ENCODE measurements at regions not wholly inside any gene's neighbourhood (a gene's known extent, or its start where the extent isn't known, plus 50 kb on each side); places are given as distances from the start of the nearest gene placed in this dataset.

- intact Hi-C loops (cut with DNase I), result no loop called here
- Histone ChIP-seq H3K4me1 (no peaks in the 10 kb centered on the region), H3K36me3 (no peaks in the 10 kb centered on the region), H3K27ac (no peak overlapping the region), H3K27me3 (peaks cover 0 to 3% (median 0%) of the 10 kb centered on the region in 3 donors), H3K9me3 (no peaks in the 10 kb centered on the region), H3K4me3 (no peak overlapping the region)
- WGBS, 2 donors, result 34 to 53% methylated on average over 2 of the region's 2 CpGs
- DNase-seq, result no peak
- TF ChIP-seq EP300 (IDR thresholded peaks at IDR 0.05) (no peak), POLR2AphosphoS5 (IDR thresholded peaks at IDR 0.05) (no peak), POLR2A (IDR thresholded peaks at IDR 0.05) (no peak), CTCF (IDR thresholded peaks at IDR 0.05) (no peak)
These were observed 122.7 kb upstream of the ADCY1 start for GRCh38 chr7:45451342-45452035.

GRCh38 chr7:45454771-45455170 is 119.4 kb upstream of the ADCY1 start:
- no peak for DNase-seq
- Histone ChIP-seq H3K27me3 (peaks cover 0 to 3% (median 0%) of the 10 kb centered on the region in 3 donors), H3K4me3 (no peak overlapping the region), H3K9me3 (no peaks in the 10 kb centered on the region), H3K4me1 (no peaks in the 10 kb centered on the region), H3K36me3 (no peaks in the 10 kb centered on the region), H3K27ac (no peak overlapping the region)
- 47 to 59% methylated on average over 3 of the region's 3 CpGs for WGBS, 2 donors
- intact Hi-C loops (cut with DNase I), result no loop called here
- TF ChIP-seq CTCF (IDR thresholded peaks at IDR 0.05) (no peak), EP300 (IDR thresholded peaks at IDR 0.05) (no peak), POLR2A (IDR thresholded peaks at IDR 0.05) (no peak), POLR2AphosphoS5 (IDR thresholded peaks at IDR 0.05) (no peak)

DNA sequence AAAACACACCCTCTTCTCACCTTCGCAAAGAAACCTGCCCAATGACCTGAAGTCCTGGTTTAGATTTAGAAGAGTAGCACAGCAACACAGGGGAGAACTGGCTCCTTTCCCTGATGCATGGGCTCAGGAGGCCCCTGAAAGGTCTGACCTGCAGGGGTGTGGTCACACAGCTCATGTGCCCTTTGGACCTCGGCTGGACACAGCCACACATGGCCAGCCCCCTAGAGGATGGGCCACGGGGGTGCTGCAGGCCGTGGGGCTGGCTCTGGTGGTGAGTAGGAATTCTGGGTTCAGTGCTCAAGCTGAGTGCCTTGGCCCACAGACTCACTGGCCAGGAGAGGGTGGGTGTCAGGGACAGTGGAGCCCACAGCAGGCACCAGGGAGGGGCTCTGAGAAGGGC is 118.5 kb upstream of the ADCY1 start:
- intact Hi-C loops (cut with DNase I), result no loop called here
- 32 to 67% methylated on average over 4 of the region's 4 CpGs for WGBS, 2 donors
- no peak for DNase-seq

DNA sequence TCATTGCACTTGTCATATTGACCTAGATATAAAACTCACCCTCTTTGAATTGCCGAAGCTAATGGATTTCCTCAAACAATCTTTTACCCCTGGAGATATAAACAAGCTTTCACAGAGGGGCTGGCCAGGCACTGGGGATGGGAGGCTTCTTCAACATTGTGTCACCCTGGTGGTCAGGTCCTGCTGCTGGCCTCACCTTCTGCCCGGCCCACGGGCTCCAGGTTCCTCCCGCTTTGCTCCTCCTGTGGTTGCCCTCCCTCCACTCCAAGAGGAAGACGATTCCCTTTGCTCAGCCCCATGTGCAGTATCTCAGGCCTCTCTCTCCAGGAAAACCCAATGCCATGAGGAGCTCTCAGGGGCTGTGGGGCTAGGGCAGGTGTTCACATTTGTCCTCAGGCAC is 118.1 kb upstream of the ADCY1 start:
- no peaks in the 10 kb centered on the region for H3K9me3 ChIP-seq
- H3K4me1 ChIP-seq, result no peaks in the 10 kb centered on the region
- TF ChIP-seq POLR2A (IDR thresholded peaks at IDR 0.05) (no peak), POLR2AphosphoS5 (IDR thresholded peaks at IDR 0.05) (no peak), EP300 (IDR thresholded peaks at IDR 0.05) (no peak), CTCF (IDR thresholded peaks at IDR 0.05) (no peak)
- no peak for DNase-seq
- H3K36me3 ChIP-seq, result no peaks in the 10 kb centered on the region
- intact Hi-C loops (cut with DNase I), result no loop called here
- H3K4me3 ChIP-seq, result no peak overlapping the region
- H3K27ac ChIP-seq, result no peak overlapping the region
- H3K27me3 ChIP-seq, result peaks cover 0 to 3% (median 0%) of the 10 kb centered on the region in 3 donors
- WGBS, 2 donors, result 46 to 75% methylated on average over 5 of the region's 5 CpGs

More for the DNA sequence above, 118.5 kb upstream of the ADCY1 start:
- no peaks in the 10 kb centered on the region for H3K4me1 ChIP-seq
- H3K9me3 ChIP-seq, result no peaks in the 10 kb centered on the region
- H3K36me3 ChIP-seq, result no peaks in the 10 kb centered on the region
- no peak overlapping the region for H3K27ac ChIP-seq
- TF ChIP-seq POLR2AphosphoS5 (IDR thresholded peaks at IDR 0.05) (no peak), POLR2A (IDR thresholded peaks at IDR 0.05) (no peak), CTCF (IDR thresholded peaks at IDR 0.05) (no peak), EP300 (IDR thresholded peaks at IDR 0.05) (no peak)
- H3K4me3 ChIP-seq, result no peak overlapping the region
- H3K27me3 ChIP-seq, result peaks cover 0 to 3% (median 0%) of the 10 kb centered on the region in 3 donors
